WTC11 (cell line): ENCODE measurements at regions not wholly inside any gene's neighbourhood (a gene's known extent, or its start where the extent isn't known, plus 50 kb on each side); places are given as distances from the start of the nearest gene placed in this dataset.

ENCODE experiments used
- ESRRA ChIP-seq: sonication (generic); formaldehyde crosslinking; IDR thresholded peaks from 2 replicates; pipeline ENCODE4 v1.8.1; 2022; ENCODE audit warnings: mild to moderate bottlenecking, missing genetic modification reagents, borderline replicate concordance
- ETV6 ChIP-seq: sonication (generic); formaldehyde crosslinking; IDR thresholded peaks from 2 replicates; pipeline ENCODE4 v1.8.1; 2022; ENCODE audit warnings: mild to moderate bottlenecking, missing genetic modification reagents
- GRHL2 ChIP-seq: fragments of 250-450 bp; sonication (Bioruptor Pico); IDR thresholded peaks from 2 replicates; pipeline ENCODE4 v1.8.0; 2022; ENCODE audit warnings: mild to moderate bottlenecking, moderate library complexity; ENCODE audit not compliant: insufficient replicate concordance, severe bottlenecking
- JUN ChIP-seq: sonication (generic); formaldehyde crosslinking; IDR thresholded peaks from 2 replicates; pipeline ENCODE4 v1.8.0; 2023; ENCODE audit warnings: mild to moderate bottlenecking, missing genetic modification reagents
- NFE2L1 ChIP-seq: sonication (generic); formaldehyde crosslinking; IDR thresholded peaks from 2 replicates; pipeline ENCODE4 v1.8.1; 2023; ENCODE audit warnings: missing genetic modification reagents
- ZNF423 ChIP-seq: fragments of 250-450 bp; sonication (Bioruptor Pico); IDR thresholded peaks from 2 replicates; pipeline ENCODE4 v2.1.2; 2022; ENCODE audit warnings: mild to moderate bottlenecking, moderate library complexity
- TF ChIP-seq, protein P1 (sequence below): fragments of 200-600 bp; IDR thresholded peaks from 2 replicates; pipeline ENCODE4 v1.8.0; 2022; ENCODE audit warnings: antibody characterized with exemption
- TF ChIP-seq, protein P2 (sequence below): sonication (generic); formaldehyde crosslinking; IDR thresholded peaks from 2 replicates; pipeline ENCODE4 v1.8.1; 2022; ENCODE audit warnings: missing genetic modification reagents, borderline replicate concordance

DNA sequence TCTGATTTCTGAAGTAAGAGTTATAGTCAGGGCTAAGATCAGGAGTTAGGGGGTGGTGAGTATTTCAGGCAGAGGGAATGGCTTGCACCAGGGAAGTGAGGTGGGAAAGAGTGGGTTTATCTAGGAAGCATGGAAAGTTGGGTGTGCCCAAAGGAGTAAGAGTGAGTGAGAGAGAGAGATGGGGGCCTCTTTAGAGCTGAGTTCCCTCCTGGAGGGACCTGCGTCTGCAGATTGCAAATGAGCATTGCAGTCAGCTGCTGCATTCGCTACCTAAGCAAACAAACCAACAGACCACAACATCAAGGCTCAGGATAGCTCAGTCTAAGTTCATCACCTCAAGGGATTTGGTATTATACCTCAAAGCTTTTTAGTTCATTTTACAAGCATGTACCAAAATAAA, 405.8 kb downstream of the FGF9 start:
- TF ChIP-seq JUN (CRISPR knock-in tag) (no peak), NFE2L1 (no peak), ETV6 (CRISPR knock-in tag) (no peak), GRHL2 (CRISPR knock-in tag) (no peak), ESRRA (no peak), ZNF423 (CRISPR knock-in tag) (no peak)
- TF ChIP-seq, protein P1, sequence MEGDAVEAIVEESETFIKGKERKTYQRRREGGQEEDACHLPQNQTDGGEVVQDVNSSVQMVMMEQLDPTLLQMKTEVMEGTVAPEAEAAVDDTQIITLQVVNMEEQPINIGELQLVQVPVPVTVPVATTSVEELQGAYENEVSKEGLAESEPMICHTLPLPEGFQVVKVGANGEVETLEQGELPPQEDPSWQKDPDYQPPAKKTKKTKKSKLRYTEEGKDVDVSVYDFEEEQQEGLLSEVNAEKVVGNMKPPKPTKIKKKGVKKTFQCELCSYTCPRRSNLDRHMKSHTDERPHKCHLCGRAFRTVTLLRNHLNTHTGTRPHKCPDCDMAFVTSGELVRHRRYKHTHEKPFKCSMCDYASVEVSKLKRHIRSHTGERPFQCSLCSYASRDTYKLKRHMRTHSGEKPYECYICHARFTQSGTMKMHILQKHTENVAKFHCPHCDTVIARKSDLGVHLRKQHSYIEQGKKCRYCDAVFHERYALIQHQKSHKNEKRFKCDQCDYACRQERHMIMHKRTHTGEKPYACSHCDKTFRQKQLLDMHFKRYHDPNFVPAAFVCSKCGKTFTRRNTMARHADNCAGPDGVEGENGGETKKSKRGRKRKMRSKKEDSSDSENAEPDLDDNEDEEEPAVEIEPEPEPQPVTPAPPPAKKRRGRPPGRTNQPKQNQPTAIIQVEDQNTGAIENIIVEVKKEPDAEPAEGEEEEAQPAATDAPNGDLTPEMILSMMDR = no peak
- TF ChIP-seq, protein P2, sequence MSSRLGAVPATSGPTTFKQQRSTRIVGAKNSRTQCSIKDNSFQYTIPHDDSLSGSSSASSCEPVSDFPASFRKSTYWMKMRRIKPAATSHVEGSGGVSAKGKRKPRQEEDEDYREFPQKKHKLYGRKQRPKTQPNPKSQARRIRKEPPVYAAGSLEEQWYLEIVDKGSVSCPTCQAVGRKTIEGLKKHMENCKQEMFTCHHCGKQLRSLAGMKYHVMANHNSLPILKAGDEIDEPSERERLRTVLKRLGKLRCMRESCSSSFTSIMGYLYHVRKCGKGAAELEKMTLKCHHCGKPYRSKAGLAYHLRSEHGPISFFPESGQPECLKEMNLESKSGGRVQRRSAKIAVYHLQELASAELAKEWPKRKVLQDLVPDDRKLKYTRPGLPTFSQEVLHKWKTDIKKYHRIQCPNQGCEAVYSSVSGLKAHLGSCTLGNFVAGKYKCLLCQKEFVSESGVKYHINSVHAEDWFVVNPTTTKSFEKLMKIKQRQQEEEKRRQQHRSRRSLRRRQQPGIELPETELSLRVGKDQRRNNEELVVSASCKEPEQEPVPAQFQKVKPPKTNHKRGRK (CRISPR knock-in tag) = no peak
